Glutamatergic neuron (in vitro differentiated cells): ENCODE measurements at regions not wholly inside any gene's neighbourhood (a gene's known extent, or its start where the extent isn't known, plus 50 kb on each side); places are given as distances from the start of the nearest gene placed in this dataset.

ENCODE experiments used
- DNase-seq: peaks from one replicate; pipeline ENCODE4 v3.0.0; 2022
- H3K27ac Mint-ChIP-seq: one replicate; pipeline ENCODE4 v1.8.0; 2020; ENCODE audit warnings: mild to moderate bottlenecking, mixed read lengths, inconsistent platforms; ENCODE audit not compliant: unreplicated experiment
- H3K27me3 Mint-ChIP-seq: one replicate; pipeline ENCODE4 v1.8.0; 2020; ENCODE audit warnings: mild to moderate bottlenecking, moderate library complexity, mixed read lengths, inconsistent platforms; ENCODE audit not compliant: unreplicated experiment
- H3K36me3 Mint-ChIP-seq: one replicate; pipeline ENCODE4 v1.8.0; 2020; ENCODE audit warnings: mild to moderate bottlenecking, mixed read lengths, inconsistent platforms; ENCODE audit not compliant: unreplicated experiment
- H3K4me1 Mint-ChIP-seq: one replicate; pipeline ENCODE4 v1.8.0; 2020; ENCODE audit warnings: mild to moderate bottlenecking, low read depth, mixed read lengths, inconsistent platforms; ENCODE audit not compliant: unreplicated experiment
- H3K4me3 Mint-ChIP-seq: one replicate; pipeline ENCODE4 v1.8.0; 2020; ENCODE audit warnings: mild to moderate bottlenecking, mixed read lengths, inconsistent platforms; ENCODE audit not compliant: unreplicated experiment
- H3K9me3 Mint-ChIP-seq: one replicate; pipeline ENCODE4 v1.8.0; 2020; ENCODE audit warnings: mild to moderate bottlenecking, moderate library complexity, mixed read lengths, inconsistent platforms; ENCODE audit not compliant: unreplicated experiment
- CTCF ChIP-seq: fragments of 200-600 bp; sonication (generic); IDR thresholded peaks from one replicate; pipeline ENCODE4 v1.5.0; 2021; ENCODE audit not compliant: partially characterized antibody, unreplicated experiment

GRCh38 chr10:65394502-65395297 is 1531.1 kb upstream of the LRRTM3 start:
- DNase-seq, result no peak
- no peaks in the 10 kb centered on the region for H3K4me1 Mint-ChIP-seq
- TF ChIP-seq CTCF, result no peak
- no peak overlapping the region for H3K27ac Mint-ChIP-seq
- H3K36me3 Mint-ChIP-seq, result no peaks in the 10 kb centered on the region
- no peaks in the 10 kb centered on the region for H3K27me3 Mint-ChIP-seq
- no peak overlapping the region for H3K4me3 Mint-ChIP-seq
- no peaks in the 10 kb centered on the region for H3K9me3 Mint-ChIP-seq

GRCh38 chr10:65395631-65396030 is 1530.2 kb upstream of the LRRTM3 start:
- Mint-ChIP-seq H3K9me3 (no peaks in the 10 kb centered on the region), H3K4me1 (no peaks in the 10 kb centered on the region), H3K27me3 (no peaks in the 10 kb centered on the region), H3K27ac (no peak overlapping the region), H3K4me3 (no peak overlapping the region), H3K36me3 (no peaks in the 10 kb centered on the region)
- no peak for DNase-seq
- no peak for TF ChIP-seq CTCF

GRCh38 chr10:65396997-65397396 is 1528.8 kb upstream of the LRRTM3 start:
- no peak for DNase-seq
- Mint-ChIP-seq H3K27me3 (no peaks in the 10 kb centered on the region), H3K27ac (no peak overlapping the region), H3K4me1 (no peaks in the 10 kb centered on the region), H3K9me3 (no peaks in the 10 kb centered on the region), H3K4me3 (no peak overlapping the region), H3K36me3 (no peaks in the 10 kb centered on the region)
- no peak for TF ChIP-seq CTCF

- Mint-ChIP-seq H3K4me1 (peaks cover 26% of the 10 kb centered on the region), H3K27ac (peak overlapping the region; percentile 65), H3K9me3 (peaks cover 6% of the 10 kb centered on the region), H3K27me3 (peaks cover 2% of the 10 kb centered on the region), H3K4me3 (peak overlapping the region; percentile 39), H3K36me3 (peaks cover 5% of the 10 kb centered on the region)
- DNase-seq, result no peak
- no peak for TF ChIP-seq CTCF
These were observed 1517.4 kb upstream of the LRRTM3 start for GRCh38 chr10:65408401-65408800.

- Mint-ChIP-seq H3K9me3 (peaks cover 6% of the 10 kb centered on the region), H3K27me3 (peaks cover 2% of the 10 kb centered on the region), H3K4me3 (no peak overlapping the region), H3K4me1 (peaks cover 23% of the 10 kb centered on the region), H3K36me3 (peaks cover 13% of the 10 kb centered on the region), H3K27ac (no peak overlapping the region)
- TF ChIP-seq CTCF, result no peak
- no peak for DNase-seq
These were observed 1512.8 kb upstream of the LRRTM3 start for GRCh38 chr10:65413001-65413400.
